ENCODE measurements at regions not wholly inside any gene's neighbourhood (a gene's known extent, or its start where the extent isn't known, plus 50 kb on each side); places are given as distances from the start of the nearest gene placed in this dataset.

- no peak for DNase-seq
Measured at GRCh38 chr14:94682061-94682516, 69.9 kb downstream of the SERPINA3 start.

GRCh38 chr14:94681300-94682060 lies 69.3 kb downstream of the SERPINA3 start:
- no peak for DNase-seq

- DNase-seq = no peak
Measured at GRCh38 chr14:94680862-94681288, 68.7 kb downstream of the SERPINA3 start.

GRCh38 chr14:94679937-94680861 lies 68.0 kb downstream of the SERPINA3 start:
- DNase-seq = no peak

GRCh38 chr14:94679106-94679810 lies 67.1 kb downstream of the SERPINA3 start:
- no peak for DNase-seq

- DNase-seq = no peak
Measured at GRCh38 chr14:94677747-94678146, 65.6 kb downstream of the SERPINA3 start.

GRCh38 chr14:94677213-94677612 lies 65.0 kb downstream of the SERPINA3 start:
- no peak for DNase-seq

GRCh38 chr14:94676495-94677185 lies 64.4 kb downstream of the SERPINA3 start:
- no peak for DNase-seq

- no peak for DNase-seq
Measured at GRCh38 chr14:94675036-94675435, 62.8 kb downstream of the SERPINA3 start.

- no peak for DNase-seq
Measured at GRCh38 chr14:94673781-94674231, 61.6 kb downstream of the SERPINA3 start.
